HT-29 (cell line): ENCODE measurements at regions not wholly inside any gene's neighbourhood (a gene's known extent, or its start where the extent isn't known, plus 50 kb on each side); places are given as distances from the start of the nearest gene placed in this dataset.
A peak's percentile ranks its signal among the peaks of the same experiment; 100 is the strongest.
"Not testable (repeated sequence)": the region's sequence is repeated elsewhere in the genome, so short reads cannot be mapped to it uniquely, and the experiment has no call there.

ENCODE experiments used
- DNase-seq: peaks from one replicate; pipeline ENCODE4 v3.0.0-alpha.2; 2015; ENCODE audit warnings: low spot score

DNA sequence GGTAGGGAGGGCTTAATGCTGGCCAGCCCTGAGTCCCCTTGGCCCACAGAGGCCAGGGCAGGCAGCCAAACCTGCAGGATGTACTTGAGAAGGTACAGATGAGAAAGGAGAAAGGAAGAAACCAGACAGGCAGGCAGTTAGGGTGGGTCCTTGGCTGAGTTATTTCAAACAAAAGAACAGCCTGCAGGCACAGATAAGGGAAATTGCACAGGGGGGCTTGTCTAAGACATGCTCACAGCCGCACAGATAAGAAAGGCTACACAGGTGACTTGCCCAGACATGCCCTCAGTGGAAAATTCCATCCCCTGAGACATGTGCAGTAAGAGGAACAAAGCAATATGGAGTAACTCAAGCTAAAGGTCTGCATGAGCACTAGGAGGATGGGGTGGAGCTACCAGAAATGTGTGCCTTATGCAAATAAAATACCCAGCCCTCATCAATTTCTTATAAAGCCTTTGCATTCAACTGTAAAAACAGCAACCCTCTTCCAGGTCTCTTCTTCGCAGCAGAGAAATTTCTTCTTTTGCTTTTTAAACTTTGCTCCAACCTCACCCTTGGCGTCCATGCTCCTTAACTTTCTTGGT, 158.2 kb upstream of the RGS6 start:
- no peak for DNase-seq

DNA sequence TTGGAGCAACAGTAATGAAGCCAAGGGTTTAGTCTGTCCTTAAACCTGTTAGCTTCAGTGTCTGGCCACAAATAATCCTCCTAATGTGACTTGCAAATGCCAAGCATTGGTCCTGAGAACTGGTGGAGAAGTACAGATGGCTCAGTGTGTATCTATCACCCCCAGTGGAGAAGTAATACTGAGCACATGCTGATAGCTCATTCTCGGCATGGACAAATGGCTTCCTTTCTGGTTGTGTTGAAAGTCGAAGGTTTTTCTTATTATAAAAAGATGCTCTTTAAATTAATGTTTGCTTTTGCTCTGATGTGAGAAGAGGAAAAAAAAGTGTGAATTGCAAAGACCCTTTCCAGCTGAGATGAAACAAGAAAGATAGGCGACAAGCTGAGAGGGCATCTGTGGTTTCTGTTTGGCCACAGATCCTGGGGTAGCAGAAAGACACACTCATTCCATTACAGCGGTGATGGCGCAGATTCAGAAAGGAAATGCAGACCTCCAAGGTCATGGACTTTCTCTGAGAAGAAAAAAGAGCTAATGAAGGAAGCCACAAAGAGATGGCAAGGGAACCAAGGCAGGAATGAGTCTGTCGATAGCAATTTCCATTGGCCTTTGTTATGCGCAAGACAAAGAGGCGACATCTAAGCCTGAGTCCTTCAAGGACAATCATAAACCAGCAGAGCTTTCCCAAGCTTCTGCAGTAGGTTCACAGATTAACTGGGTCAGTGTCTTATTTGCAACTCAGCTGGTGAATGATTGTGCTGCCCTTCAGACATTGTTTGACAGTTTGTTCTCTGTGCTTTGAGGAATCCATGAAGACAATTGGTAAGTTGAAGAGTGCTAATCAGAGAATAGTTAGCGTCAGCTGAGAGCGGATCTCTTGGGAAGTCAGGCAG, 155.5 kb upstream of the RGS6 start:
- DNase-seq, result no peak

DNA sequence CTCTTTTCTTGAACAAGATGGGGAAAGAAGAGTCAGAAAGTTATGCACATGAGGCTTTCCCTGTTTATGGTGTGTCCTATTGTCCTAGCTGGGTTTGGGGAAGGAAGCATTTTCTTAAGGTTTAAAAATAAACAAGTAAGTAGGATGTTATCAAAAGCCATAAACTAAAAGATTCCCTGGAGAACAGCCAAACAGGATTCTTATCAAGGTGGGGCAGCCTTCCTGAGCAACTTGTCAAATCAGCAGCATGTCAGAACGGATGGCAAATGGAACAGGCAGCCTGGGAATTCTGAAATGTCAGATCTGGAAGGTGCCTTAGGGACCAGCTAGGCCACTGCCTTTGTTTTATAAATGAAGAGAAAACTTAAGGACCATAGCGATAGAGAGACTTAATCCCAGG, 152.2 kb upstream of the RGS6 start:
- DNase-seq, result no peak

DNA sequence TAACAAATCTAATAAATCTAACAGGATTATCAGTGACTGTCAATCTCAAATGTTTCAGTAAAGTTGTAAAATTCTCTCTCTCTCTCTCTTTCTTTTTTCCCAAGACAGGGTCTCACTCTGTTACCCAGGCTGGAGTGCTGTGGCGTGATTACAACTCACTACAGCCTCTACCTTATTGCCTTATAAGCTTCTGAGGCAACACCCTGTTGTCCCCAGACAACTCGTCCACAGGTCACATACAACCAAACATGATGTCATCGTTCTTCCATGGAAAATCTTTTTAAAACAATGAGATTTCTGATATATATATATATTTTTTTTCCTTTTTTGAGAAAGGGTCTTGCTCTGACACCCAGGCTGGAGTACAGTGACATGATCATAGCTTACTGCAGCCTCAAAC, 151.4 kb upstream of the RGS6 start:
- DNase-seq, result no peak

DNA sequence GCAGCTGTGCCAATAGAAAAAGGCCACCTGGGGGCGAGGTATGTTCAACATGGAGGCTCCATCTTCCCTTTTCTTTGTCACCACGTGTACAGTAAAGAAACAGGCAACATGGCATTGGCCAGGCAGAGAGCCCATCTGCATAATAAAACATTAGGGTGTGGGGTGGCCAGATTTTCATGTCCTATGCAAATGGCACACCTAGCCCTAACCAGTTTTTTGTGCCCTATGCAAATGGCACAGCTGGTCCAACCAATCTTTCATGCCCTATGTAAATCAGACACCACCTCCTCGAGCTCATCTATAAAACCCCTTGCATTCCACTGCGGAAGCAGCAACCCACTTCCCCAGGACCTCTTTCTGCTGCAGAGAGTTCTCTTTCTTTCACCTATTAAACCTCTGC, 149.1 kb upstream of the RGS6 start:
- no peak for DNase-seq

DNA sequence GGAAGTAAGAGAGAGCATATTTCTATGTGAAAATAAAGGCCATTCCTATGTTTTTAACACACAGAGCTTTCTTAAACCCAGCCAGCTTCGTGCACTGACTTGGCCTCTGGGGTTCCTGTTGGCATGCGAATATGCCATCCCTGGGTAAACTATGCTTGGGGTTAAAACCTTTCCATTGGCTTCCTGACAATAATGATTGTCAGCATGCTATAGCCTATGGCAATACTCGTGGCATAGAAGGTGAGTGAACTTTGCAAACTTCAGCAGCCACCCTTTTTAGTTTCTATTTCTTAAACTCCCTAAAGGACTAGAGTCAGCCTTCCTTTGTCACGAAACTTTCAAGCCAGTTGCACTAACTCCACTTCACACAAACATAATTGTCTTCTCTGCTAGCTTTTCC, 148.4 kb upstream of the RGS6 start:
- DNase-seq, result no peak

DNA sequence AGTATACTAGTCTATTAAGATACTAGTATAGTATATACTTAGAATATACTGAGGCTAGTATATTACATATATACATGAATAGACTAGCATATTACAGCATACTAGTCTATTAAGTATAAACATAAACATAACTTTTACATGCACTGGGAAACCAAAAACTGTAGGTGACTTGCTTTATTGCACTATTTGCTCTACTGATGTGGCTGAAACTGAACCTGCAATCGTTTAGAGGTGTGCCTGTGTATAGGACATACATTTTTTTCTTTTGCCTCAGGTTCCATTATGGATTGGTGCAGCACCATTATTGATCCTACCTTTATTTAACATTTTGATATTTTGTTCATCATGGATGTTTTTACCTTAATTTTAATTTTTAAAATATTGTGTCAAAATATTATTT, 143.2 kb upstream of the RGS6 start:
- DNase-seq, result no peak

- DNase-seq, result no peak
Observed at GRCh38 chr14:71799841-71800240, 132.4 kb upstream of the RGS6 start.

- no peak for DNase-seq
Observed at GRCh38 chr14:71800878-71801277, 131.4 kb upstream of the RGS6 start.

- DNase-seq, result peak; percentile 25
Observed at GRCh38 chr14:71803539-71804260, 128.5 kb upstream of the RGS6 start.

DNA sequence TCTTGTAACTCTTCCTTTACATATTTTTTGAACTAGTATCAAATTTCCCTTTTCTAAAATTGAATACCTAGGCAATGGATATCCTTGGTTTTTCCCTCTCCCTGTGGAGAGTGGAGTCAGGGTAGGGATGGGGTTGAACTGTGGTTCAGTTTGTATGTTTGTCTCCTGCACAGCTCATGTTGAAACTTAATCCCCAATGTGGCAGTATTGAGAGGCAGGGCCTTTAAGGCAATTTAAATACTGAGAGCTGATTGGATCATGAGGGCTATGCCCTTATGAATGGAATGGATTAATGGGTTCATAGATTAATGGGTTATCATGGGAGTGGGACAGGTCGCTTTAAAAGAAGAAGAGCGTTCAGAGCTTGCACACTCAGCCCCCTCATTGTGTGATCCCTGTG, 127.2 kb upstream of the RGS6 start:
- no peak for DNase-seq

DNA sequence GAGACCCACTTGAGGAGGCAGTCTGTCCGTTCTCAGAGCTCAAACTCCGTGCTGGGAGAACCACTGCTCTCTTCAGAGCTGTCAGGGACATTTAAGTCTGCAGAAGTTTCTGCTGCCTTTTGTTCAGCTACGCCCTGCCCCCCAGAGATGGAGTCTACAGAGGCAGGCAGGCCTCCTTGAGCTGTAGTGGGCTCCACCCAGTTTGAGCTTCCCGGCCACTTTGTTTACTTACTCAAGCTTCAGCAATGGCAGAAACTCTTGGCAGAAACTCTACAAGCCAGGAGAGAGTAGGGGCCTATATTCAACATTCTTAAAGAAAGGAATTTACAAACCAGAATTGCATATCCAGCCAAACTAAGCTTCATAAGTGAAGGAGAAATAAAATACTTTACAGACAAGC, 125.2 kb upstream of the RGS6 start:
- DNase-seq, result not testable (repeated sequence)

DNA sequence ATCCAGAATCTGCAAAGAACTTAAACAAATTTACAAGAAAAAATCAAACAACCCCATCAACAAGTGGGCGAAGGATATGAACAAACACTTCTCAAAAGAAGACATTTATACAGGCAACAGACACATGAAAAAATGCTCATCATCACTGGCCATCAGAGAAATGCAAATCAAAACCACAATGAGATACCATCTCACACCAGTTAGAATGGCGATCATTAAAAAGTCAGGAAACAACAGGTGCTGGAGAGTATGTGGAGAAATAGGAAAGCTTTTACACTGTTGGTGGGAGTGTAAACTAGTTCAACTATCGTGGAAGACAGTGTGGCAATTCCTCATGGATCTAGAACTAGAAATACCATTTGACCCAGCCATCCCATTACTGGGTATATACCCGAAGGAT, 121.4 kb upstream of the RGS6 start:
- not testable (repeated sequence) for DNase-seq

DNA sequence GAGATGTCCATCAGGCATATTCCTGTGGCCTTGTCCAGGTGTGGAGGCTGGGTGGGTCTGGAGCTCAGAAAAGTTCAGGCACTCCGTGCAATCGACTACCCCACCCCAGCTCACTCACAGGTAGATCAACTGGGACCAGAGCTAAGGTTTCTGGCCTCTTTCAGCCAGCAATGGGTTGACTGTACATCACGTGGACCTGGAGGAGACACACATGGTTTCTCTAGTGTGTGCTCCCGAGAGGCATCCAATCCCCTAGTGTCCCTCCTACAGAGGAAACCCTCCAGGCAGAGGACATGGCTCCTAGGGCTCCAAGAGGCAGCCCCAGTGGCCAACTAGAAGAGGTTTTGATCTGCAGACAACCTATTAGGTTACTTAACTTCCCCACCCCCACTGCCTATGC, 119.5 kb upstream of the RGS6 start:
- no peak for DNase-seq

GRCh38 chr14:71815110-71815509, 117.1 kb upstream of the RGS6 start:
- DNase-seq, result no peak

DNA sequence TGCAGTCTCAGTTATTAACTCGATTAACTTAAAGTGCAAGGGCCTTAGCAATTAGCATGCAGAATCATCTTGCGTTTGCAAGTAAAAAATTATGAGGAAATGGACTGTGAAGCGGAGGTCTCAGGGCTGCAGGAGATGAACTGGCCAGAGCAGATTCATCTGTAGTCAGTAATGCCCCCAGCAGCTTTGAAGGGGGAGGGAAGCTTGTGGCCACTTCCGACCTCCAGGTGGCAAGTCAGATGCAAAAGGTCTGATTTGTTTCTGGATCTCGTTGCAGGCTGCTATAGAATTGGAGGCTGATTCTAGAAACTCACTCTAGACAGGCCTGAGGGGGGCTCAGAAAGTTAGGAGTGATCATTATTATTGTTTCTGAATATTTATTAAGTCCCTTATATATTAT, 107.4 kb upstream of the RGS6 start:
- no peak for DNase-seq

GRCh38 chr14:71833476-71833875, 98.8 kb upstream of the RGS6 start:
- no peak for DNase-seq

GRCh38 chr14:71834284-71835204, 97.7 kb upstream of the RGS6 start:
- no peak for DNase-seq

GRCh38 chr14:71852181-71852580, 80.0 kb upstream of the RGS6 start:
- DNase-seq, result no peak

GRCh38 chr14:71855399-71856036, 76.7 kb upstream of the RGS6 start:
- peak; percentile 69 for DNase-seq
